H9 (cell line): ENCODE measurements at regions not wholly inside any gene's neighbourhood (a gene's known extent, or its start where the extent isn't known, plus 50 kb on each side); places are given as distances from the start of the nearest gene placed in this dataset.

Experiments used
- DNase-seq: peaks from one replicate; pipeline ENCODE4 v3.0.0-alpha.2; 2017
- H2AFZ ChIP-seq: one replicate; pipeline ENCODE4 v1.6.1; 2013; ENCODE audit warnings: mild to moderate bottlenecking, low read length, control low read depth, moderate library complexity
- H2AK5ac ChIP-seq: 2 replicates; pipeline ENCODE4 v1.6.1; 2013; ENCODE audit warnings: low read length, control low read depth, mixed read lengths; ENCODE audit not compliant: insufficient read length
- H2BK120ac ChIP-seq: one replicate; pipeline ENCODE4 v1.6.1; 2013; ENCODE audit warnings: low read depth, mild to moderate bottlenecking, low read length, control low read depth, inconsistent platforms; ENCODE audit not compliant: poor library complexity, severe bottlenecking
- H2BK12ac ChIP-seq: 2 replicates; pipeline ENCODE4 v1.6.1; 2013; ENCODE audit warnings: low read length, control low read depth, mixed read lengths, low read depth; ENCODE audit not compliant: insufficient read length
- H2BK15ac ChIP-seq: 2 replicates; pipeline ENCODE4 v1.6.1; 2013; ENCODE audit warnings: low read depth, low read length, control low read depth
- H2BK20ac ChIP-seq: one replicate; pipeline ENCODE4 v1.6.1; 2013; ENCODE audit warnings: low read depth, mild to moderate bottlenecking, low read length, control low read depth, inconsistent platforms; ENCODE audit not compliant: poor library complexity, severe bottlenecking
- H2BK5ac ChIP-seq: 2 replicates; pipeline ENCODE4 v1.6.1; 2013; ENCODE audit warnings: low read length, control low read depth, mixed read lengths; ENCODE audit not compliant: insufficient read length
- H3K14ac ChIP-seq: 2 replicates; pipeline ENCODE4 v1.6.1; 2013; ENCODE audit warnings: low read length, control low read depth; ENCODE audit not compliant: insufficient read depth
- H3K18ac ChIP-seq: 2 replicates; pipeline ENCODE4 v1.6.1; 2013; ENCODE audit warnings: low read depth, mild to moderate bottlenecking, mixed read lengths, low read length, control low read depth; ENCODE audit not compliant: insufficient read length
- H3K23ac ChIP-seq: 2 replicates; pipeline ENCODE4 v1.6.1; 2013; ENCODE audit warnings: low read length, control low read depth, mixed read lengths, low read depth; ENCODE audit not compliant: insufficient read length
- H3K23me2 ChIP-seq: 2 replicates; pipeline ENCODE4 v1.6.1; 2013; ENCODE audit warnings: low read depth, mild to moderate bottlenecking, mixed read lengths, low read length, control low read depth; ENCODE audit not compliant: insufficient read length, poor library complexity, severe bottlenecking
- H3K27ac ChIP-seq: 2 replicates; pipeline ENCODE4 v1.5.1; 2013; ENCODE audit warnings: low read length, control low read depth, mixed read lengths, low read depth; ENCODE audit not compliant: insufficient read length
- H3K27me3 ChIP-seq: 2 replicates; pipeline ENCODE4 v1.6.1; 2013; ENCODE audit warnings: low read length, control low read depth, inconsistent platforms; ENCODE audit not compliant: insufficient read depth
- H3K4ac ChIP-seq: 2 replicates; pipeline ENCODE4 v1.6.1; 2013; ENCODE audit warnings: low read depth, mild to moderate bottlenecking, control low read depth, inconsistent platforms, low read length, moderate library complexity
- H3K4me1 ChIP-seq: 2 replicates; pipeline ENCODE4 v1.6.1; 2013; ENCODE audit warnings: low read length, control low read depth, inconsistent platforms; ENCODE audit not compliant: insufficient read depth
- H3K4me2 ChIP-seq: 2 replicates; pipeline ENCODE4 v1.6.1; 2013; ENCODE audit warnings: low read length, control low read depth, mixed read lengths; ENCODE audit not compliant: insufficient read length, insufficient read depth
- H3K56ac ChIP-seq: 2 replicates; pipeline ENCODE4 v1.6.1; 2013; ENCODE audit warnings: low read depth, mild to moderate bottlenecking, mixed read lengths, low read length, control low read depth; ENCODE audit not compliant: insufficient read length
- H3K79me1 ChIP-seq: 2 replicates; pipeline ENCODE4 v1.6.1; 2013; ENCODE audit warnings: low read depth, mild to moderate bottlenecking, moderate library complexity, low read length, control low read depth, inconsistent platforms; ENCODE audit not compliant: insufficient read depth, poor library complexity, severe bottlenecking
- H3K79me2 ChIP-seq: 2 replicates; pipeline ENCODE4 v1.6.1; 2013; ENCODE audit warnings: low read length, control low read depth, inconsistent platforms; ENCODE audit not compliant: insufficient read depth
- H3K9ac ChIP-seq: 2 replicates; pipeline ENCODE4 v1.6.1; 2013; ENCODE audit warnings: low read length, control low read depth, mixed read lengths; ENCODE audit not compliant: insufficient read length; ENCODE audit errors: extremely low read depth
- H3K9me3 ChIP-seq: one replicate; pipeline ENCODE4 v1.6.1; 2013; ENCODE audit warnings: low read depth, low read length, inconsistent platforms; ENCODE audit not compliant: control insufficient read depth
- H3T11ph ChIP-seq: one replicate; pipeline ENCODE4 v1.6.1; 2013; ENCODE audit warnings: mild to moderate bottlenecking, low read length, control low read depth, inconsistent platforms
- H4K20me1 ChIP-seq: one replicate; pipeline ENCODE4 v1.6.1; 2013; ENCODE audit not compliant: control insufficient read depth, insufficient read length, insufficient read depth
- H4K5ac ChIP-seq: 2 replicates; pipeline ENCODE4 v1.6.1; 2013; ENCODE audit warnings: low read depth, mild to moderate bottlenecking, mixed read lengths, low read length, control low read depth; ENCODE audit not compliant: insufficient read length
- H4K8ac ChIP-seq: replicated peaks from 2 replicates; pipeline ENCODE4 v1.6.1; 2013; ENCODE audit warnings: low read length, control low read depth, mixed read lengths, low read depth; ENCODE audit not compliant: insufficient read length
- H4K91ac ChIP-seq: 2 replicates; pipeline ENCODE4 v1.6.1; 2013; ENCODE audit warnings: low read depth, mild to moderate bottlenecking, moderate library complexity, mixed read lengths, low read length, control low read depth; ENCODE audit not compliant: insufficient read length
- H3K27ac Mint-ChIP-seq, 3 experiments: 2 replicates in 2 of 3; 3 replicates in 1 of 3; pipeline ENCODE4 v1.8.0; 2020 to 2021; ENCODE audit warnings: mixed read lengths in 3 of 3, mild to moderate bottlenecking in 1 of 3, moderate library complexity in 1 of 3
- H3K27me3 Mint-ChIP-seq: 2 replicates; pipeline ENCODE4 v1.8.0; 2021; ENCODE audit warnings: low read depth, mild to moderate bottlenecking, moderate library complexity, mixed read lengths
- H3K36me3 Mint-ChIP-seq, 3 experiments: 2 replicates in 2 of 3; 3 replicates in 1 of 3; pipeline ENCODE4 v1.8.0; 2020 to 2021; ENCODE audit warnings: low read depth in 3 of 3, mixed read lengths in 3 of 3; ENCODE audit not compliant: insufficient read depth in 1 of 3
- H3K4me1 Mint-ChIP-seq, 2 experiments: 2 replicates each; pipeline ENCODE4 v1.8.0; 2020; ENCODE audit warnings: mixed read lengths in 2 of 2
- H3K4me3 Mint-ChIP-seq, 2 experiments: 2 replicates in 1 of 2; 3 replicates in 1 of 2; pipeline ENCODE4 v1.8.0; 2020 to 2021; ENCODE audit warnings: mild to moderate bottlenecking in 2 of 2, mixed read lengths in 2 of 2, moderate library complexity in 1 of 2
- H3K9me3 Mint-ChIP-seq, 2 experiments: 2 replicates in 1 of 2; 3 replicates in 1 of 2; pipeline ENCODE4 v1.8.0; 2020; ENCODE audit warnings: mild to moderate bottlenecking in 2 of 2, mixed read lengths in 2 of 2, moderate library complexity in 1 of 2
- CTCF ChIP-seq: fragments of 200-600 bp; sonication (generic); conservative IDR thresholded peaks from 3 replicates; pipeline ENCODE4 v1.8.0; 2021; ENCODE audit warnings: antibody characterized with exemption, mild to moderate bottlenecking
- WGBS: extraction: QIAGEN DNeasy Blood & Tissue Kit; methylation state at CpG from one replicate; pipeline ENCODE4 v1.1.7; 2013; ENCODE audit warnings: missing lambda C conversion rate, low lambda C conversion rate, mixed read lengths; ENCODE audit not compliant: insufficient read length; ENCODE audit errors: extremely low coverage; 5-methylcytosine and 5-hydroxymethylcytosine counted together

GRCh38 chr7:159272739-159273138, 128.1 kb upstream of the VIPR2 start:
- Mint-ChIP-seq H3K4me3 (no peak overlapping the region), H3K9me3 (peaks cover 29 to 98% of the 10 kb centered on the region in 2 experiments), H3K27ac (no peak overlapping the region), H3K4me1 (no peaks in the 10 kb centered on the region), H3K36me3 (peaks cover 0 to 36% (median 4%) of the 10 kb centered on the region in 3 experiments; a peak in 5 of 7 replicates), H3K27me3 (no peaks in the 10 kb centered on the region; the same call in none of the 2 replicates)
- no peak overlapping the region for H4K91ac ChIP-seq
- H3K27me3 ChIP-seq, result no peaks in the 10 kb centered on the region
- H3K4me1 ChIP-seq, result no peaks in the 10 kb centered on the region
- no peak overlapping the region for H4K5ac ChIP-seq
- no peak overlapping the region for H2BK20ac ChIP-seq
- H4K20me1 ChIP-seq, result no peaks in the 10 kb centered on the region
- no peaks in the 10 kb centered on the region for H3K79me2 ChIP-seq
- H4K8ac ChIP-seq, result no peak overlapping the region
- H3K56ac ChIP-seq, result no peak overlapping the region
- H2BK120ac ChIP-seq, result no peak overlapping the region
- H3K14ac ChIP-seq, result no peak overlapping the region
- no peaks in the 10 kb centered on the region for H3K23me2 ChIP-seq
- DNase-seq, result peak; percentile 27
- H2BK5ac ChIP-seq, result no peak overlapping the region
- no peak overlapping the region for H2AK5ac ChIP-seq
- WGBS, result no CpG with 5 or more reads among the region's 3 CpGs
- H3T11ph ChIP-seq, result no peak overlapping the region
- no peak overlapping the region for H3K27ac ChIP-seq
- TF ChIP-seq CTCF, result no peak
- H3K9me3 ChIP-seq, result peaks cover 7% of the 10 kb centered on the region
- no peak overlapping the region for H3K4ac ChIP-seq
- no peak overlapping the region for H2BK15ac ChIP-seq
- no peak overlapping the region for H3K9ac ChIP-seq
- H3K79me1 ChIP-seq, result no peaks in the 10 kb centered on the region
- H3K23ac ChIP-seq, result no peak overlapping the region
- H3K18ac ChIP-seq, result no peak overlapping the region
- H2AFZ ChIP-seq, result no peak overlapping the region
- no peak overlapping the region for H3K4me2 ChIP-seq
- no peak overlapping the region for H2BK12ac ChIP-seq
